DMS79 (cell line): ENCODE measurements at regions not wholly inside any gene's neighbourhood (a gene's known extent, or its start where the extent isn't known, plus 50 kb on each side); places are given as distances from the start of the nearest gene placed in this dataset.
A peak's percentile ranks its signal among the peaks of the same experiment; 100 is the strongest.

ENCODE experiments used
- DNase-seq: peaks from one replicate; lab custom pipeline; 2025; lab: John Stamatoyannopoulos, UW

DNA sequence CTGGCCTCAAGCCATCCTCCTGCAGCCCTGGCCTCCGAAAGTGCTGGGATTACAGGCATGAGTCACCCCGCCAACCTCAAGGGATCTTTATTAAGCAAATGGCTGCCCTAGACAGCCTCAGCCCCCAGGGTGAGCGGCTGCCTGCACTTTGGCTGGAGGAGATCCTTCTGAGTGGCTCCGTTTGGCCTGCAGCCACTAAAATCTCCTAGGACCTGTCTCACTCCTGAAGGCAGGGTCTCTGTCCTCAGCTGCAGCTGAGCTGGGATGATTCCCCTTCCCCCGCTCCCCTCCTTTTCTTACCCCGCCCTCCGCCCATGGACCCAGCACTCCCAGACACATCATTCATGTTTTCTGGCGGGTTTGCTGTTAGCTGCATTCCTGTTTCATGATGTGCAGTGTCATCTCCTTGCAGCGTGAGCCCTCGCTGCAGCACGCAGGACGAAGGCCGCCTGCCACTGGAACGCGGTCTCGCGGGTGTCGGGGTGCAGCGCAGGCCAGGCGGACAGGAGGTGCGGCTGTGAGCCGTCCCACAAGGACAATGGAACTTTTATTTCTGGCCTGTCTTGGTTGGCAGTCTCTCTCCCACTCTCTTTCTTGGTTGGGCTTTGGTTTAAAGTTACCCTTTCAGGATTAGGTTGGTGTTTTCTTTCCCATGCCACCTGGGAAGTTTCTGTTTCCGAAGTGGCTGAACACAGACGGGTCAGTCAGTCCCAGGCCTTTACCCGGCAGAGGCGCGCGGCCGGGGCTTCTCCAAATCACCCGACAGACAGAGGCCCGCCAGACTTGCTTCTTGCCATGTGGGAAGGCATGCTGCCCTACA lies 137.1 kb downstream of the FOXD1 start:
- DNase-seq: peak; percentile 37

DNA sequence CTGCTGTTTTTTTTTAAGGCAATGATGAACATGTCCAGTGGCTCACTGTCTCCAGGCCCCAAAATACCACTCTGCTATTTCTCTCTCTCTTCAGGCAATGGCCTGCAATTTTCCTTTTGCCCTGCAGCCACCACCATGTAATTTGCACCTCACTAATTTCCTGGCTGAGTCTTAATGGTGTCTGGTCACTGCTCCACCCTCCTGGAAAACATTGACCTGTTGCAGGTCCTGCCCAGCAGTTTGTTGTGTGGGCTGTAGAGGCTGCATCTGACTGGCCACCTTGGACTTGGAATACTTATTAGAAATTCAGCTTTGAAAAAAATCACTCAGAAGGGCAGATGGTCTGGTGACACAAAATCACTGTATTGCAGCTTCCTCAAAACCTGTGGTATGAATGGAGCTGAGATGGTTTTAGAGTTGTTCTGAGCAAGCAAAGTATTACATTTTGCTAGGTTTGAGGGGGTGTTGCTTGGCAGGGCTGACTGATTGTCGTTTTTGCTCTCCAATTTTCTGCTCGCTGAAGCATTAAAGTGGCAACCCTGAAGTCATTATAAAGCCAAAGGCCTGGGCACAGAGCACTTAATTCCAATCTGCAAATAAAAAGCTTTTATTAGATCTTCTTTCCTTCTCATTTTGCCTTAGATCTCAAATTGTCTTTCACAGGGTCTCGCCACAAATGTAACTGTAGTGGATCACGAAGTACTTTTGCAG lies 134.8 kb downstream of the TMEM174 start:
- DNase-seq: peak; percentile 87

DNA sequence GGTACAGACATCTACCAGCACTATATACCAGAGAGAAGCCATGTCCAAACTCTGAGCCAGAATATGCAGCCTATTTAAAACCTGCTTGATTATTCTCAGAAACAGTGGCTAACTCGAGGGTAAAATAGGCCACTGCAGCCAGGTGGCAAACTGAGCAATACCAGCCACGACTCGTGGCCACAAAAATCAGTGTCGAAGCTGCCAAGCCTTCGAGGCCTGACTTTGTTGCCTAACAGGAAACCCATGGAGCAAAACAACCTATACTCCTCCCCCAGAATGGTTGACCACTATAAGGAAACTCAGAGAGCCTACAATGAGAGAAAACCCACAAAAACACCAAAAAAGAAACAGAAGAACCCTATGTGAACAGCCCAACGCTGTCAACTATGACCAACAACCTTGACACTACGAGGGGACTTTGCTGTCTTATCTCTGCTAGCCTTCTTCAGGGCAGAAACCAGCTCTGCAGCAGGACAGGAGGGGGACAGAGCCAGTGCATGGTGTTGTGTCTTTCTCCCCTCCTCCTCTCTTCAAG lies 133.8 kb downstream of the TMEM174 start:
- DNase-seq: no peak

DNA sequence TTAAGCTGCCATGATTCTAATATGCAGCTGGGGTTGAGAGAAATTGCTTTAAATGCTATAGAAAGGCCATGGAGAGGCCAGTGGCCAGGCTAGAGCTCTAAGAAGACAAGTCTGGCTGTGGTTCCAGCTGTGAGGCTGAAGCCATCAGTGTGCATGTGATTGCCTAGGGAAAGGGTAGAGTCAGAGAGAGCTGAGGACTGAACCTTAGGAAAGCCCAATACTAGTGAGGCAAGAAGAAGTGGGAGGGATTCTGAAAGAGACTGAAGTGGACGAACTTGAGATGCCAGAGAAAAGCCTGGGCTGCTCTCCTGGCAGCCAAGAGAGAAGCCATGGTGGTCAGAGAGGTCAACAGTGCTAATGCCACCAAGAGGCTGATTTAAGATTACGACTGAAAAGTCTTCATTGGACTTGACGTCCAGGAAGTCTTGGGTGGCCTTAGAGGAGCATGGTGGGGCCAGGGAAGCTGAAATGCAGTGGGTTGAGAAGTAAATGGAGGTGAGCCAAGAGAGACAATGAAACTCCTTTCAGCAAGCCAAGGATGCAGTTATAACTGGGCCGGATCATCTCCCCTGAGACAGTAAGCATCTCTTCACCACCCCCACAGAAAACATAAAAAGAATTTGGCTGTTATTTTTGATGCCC lies 133.2 kb downstream of the TMEM174 start:
- no peak for DNase-seq

DNA sequence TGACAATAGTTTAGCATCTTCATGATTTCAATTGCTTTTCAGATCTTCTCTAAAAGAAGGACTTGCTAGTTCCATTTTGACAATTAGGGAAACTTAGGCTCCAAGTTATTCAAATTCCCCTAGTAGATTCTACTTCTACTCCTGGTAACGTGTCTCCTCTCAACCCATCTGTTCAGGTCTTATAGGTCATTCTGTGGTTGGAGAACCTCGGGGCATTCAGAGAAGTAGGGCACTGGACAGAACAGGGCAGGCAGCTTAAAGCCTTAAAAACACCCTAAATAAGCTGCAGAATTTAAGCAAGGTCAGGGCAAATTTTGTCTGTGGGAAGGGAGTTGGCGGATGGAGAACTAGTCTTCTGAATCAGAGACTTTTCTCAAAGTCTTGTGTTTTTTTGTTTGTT lies 132.4 kb downstream of the TMEM174 start:
- DNase-seq: no peak

DNA sequence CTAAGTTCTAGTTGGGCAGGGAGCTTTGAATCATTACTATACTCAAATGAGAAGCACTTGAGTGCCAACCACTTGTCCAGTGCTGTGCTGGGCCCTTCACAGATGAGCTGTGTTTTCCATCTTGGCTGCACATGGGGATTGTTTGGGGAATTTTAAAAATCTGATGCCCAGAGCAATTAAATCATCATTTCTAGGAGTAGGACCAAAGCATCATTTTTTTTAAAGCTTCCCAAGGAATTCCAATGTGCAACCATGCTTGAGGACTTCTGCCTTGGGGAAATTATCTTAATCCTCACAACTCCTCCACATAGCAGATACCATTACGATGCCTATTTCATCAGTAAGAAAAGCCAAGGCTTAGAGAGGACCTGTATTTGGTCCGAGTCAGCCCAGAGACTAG lies 131.4 kb downstream of the TMEM174 start:
- DNase-seq: no peak

DNA sequence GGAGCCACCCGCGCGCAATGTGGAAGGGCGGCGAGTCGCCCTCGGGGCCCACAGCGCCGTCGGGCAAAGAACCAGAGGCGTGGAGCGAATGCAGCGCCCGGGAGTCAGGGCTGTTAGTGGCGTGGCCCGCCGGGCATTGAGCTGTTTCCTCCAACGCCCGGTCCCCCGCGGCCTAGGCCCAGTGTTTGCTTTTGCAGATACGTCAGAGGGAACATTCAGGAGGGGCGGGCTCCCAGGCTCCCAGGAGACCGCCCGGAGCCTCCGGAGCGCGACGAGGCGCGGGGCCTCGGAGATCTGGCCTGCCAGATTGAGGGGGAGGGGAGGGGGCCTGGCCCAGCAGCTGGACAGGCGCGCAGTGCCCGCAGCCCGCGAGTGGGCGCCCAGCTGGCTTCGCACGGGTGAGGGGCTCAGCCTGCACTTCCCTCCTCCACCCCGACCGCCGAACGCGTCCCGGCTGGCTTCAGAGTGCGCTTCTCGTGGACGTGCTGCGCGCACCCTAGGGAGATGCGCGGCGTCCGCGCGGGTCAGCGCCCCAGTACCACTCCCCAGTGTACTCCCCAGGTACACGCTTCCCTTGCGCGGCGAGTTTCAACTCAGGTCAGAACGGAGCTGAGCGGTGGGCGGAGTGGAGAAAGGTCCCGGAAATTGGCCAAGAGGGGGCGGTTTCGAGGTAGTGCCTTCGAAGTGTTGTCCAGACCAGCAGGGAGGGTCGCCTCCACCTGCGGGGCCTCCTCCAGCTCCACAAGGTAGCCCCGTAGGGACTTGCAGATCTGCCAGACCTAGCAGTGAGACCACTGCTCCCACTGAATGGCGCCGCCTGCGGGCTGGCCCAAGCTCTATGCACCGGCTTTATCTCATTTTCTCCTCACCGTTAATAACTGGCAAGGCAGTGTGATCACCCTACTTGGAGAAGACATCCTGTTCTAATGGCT lies 130.4 kb downstream of the TMEM174 start:
- DNase-seq: no peak

DNA sequence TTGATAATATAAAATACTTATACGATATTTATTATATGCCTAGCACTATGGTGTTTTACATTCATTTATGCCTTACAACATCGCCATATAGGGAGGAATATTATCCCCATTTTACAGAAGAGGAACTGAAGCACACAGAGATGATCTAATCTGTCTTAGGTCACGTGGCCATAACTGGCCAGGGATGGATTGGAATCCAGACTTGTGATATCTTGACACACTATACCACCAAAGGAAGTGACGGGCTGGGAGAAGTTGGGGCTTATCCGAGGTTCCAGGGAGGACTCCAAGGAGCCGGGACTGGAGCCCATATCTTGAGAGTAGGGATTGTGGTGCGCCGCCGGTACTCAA lies 129.8 kb downstream of the TMEM174 start:
- no peak for DNase-seq

DNA sequence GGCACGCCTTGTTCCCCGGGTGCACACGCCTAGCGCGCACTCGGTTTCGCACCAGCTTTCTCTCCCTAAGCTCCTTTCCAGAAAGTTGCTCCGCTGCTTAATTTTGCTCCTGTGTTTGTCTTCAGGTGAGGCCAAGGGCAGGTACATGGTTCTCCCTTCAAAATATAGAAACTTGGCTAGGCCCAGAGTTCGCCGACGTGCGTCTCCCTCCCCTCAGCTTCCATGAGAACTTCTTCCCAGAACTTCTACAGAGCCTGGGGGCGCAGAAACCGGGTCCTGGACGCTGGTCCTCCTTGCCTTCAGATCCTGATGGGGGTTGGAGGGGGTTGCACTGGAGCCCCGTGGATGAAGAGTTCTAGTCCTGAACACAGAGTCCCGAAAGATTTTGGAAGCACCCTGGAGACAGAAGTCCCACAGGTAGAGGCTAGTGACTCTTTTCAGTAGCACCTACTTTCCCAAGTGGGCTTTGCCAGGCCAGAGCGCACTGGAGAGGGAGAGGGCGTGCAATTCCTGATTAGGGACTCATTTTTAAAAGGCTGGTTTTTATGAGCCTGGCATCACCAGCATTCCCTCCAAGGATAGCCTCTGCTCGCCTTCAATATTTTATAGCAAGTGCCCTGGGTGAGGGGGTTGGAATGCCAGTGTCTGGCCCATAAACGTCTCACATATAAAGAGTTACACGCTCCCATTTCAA lies 128.4 kb downstream of the TMEM174 start:
- no peak for DNase-seq

DNA sequence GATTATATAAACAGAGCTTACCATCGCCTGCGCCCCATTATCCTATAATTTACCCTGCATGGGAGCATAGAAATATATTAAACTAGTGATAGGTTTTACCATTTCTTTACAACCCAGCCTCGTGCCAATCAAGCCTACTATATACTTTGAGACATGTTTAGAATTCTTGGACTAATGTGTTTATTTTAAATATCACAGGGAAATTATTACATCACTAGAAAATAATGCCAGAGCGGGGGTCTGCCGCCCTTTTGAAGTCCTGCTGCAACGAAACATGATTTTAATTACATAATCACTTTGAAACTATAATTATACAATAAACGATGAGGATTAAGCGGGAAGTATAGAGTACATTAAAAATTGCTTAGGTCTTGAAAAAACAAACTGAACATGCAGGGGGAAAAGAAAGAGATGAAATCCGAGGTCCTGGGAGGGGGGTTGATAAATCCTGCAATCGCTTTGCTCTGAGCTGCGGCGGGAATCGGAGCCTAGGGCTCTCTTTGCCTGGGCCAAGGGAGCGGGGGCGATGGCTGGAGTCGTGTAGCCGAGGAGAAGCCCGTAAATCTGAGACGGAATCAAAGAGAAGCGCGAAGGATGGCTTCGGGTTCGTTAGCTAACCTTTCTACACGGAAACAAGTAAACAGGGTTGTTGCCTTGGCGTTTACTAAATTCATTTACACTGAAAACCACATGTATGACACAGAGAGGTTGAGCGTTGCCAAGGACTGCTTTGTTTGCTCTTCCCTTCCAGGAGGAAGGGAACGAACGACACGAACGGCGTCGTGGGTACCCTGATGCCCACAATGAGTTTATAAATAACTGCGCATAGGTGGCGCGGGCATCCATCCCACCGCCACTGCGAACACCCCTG lies 127.6 kb downstream of the TMEM174 start:
- DNase-seq: no peak

DNA sequence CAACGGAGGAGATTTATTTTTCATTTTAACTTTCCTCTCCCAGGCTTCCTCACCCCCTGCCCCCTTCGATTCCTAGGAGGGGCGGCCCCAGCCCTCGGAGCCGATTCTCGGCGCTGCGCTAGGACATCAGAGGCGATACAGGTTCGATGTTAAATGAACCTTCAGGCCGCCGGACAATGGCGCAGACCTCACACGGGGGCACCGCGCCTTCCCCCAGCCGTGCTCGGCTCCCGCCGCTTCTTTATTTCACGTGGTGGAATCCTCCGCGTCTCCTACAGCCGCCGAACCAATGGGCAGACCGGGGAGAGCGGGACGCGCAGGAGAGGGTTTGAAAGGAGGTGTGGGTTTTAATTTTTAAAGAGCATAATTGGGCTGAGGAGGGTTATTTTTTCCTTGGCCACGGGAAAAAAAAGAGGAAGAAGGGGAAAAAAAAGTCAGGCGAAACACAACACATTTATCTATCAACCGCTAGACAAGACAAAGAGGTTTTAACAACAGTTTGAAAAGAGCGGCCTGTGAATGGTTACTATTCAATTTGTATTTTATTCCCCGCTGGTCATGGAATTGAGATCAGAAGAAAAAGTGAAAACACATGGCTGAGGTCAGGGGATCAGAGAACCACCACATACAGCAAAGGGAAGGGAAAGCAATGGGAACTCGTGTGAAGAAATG lies 126.8 kb downstream of the TMEM174 start:
- no peak for DNase-seq

DNA sequence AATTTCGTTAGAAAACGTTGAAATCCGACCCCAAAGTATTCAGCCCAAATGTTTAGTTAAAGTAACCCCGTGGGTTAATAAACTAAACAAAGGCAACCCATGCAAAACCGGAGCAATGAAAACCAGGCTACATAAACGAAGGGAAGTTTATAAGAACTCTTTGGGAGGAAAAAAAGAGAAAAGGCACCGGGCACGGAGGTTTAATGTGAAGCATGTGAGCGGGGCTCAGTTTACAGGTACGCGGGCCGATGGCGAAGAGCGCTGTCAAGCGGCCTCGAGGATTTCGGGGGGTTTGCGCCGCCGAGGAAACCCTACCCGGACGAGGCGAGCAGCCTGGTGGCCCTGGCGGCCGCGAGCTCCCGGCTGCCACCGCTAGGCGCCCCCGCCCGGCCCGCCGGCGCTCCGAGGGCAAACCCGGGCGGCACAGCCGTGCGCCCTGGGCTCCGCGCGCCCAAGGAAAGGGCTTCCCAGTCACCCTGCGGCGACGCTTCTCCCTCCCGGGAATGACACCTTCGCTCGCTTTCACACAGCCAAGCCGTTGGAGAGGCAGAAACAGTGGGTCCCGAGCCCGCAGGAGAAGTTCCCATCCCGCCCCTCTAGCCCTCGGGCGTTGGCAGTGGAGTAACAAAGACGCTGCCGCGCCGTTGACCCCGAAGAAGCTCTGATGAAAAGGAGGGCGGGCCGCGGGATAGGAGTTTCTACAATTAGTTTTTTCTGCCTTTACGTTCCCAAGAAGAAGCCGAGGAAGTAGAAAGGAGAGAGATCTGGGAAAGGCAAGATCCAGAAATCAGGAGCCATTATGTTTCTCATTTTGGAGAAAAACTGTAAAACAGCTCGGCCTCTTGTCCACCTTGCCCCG lies 126.0 kb downstream of the TMEM174 start:
- no peak for DNase-seq

DNA sequence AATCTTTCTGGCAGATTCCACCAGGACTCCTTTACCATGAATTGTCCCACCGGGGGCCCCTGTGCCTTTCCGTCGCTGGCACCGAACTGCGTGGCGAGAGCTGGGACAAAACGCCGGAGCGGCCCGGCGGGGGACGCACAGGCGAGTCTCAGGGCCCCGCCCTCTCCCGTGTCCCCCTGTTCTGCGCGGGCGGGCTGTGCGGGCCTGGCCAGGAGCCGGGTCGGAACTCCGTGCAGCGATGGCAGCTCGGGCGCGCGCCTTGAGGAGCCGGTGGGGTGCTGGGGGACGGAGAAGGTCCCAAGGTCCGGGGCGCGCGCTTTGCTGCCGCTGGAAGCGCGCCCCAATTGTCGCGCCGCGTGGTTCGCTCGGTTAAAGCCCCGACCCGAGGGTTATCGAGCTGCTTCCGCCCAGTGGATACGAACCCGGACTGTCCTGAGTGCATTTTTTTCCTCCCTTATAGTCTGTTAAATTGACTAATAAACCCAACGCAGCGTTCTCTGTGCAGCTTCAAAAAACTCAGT lies 125.3 kb downstream of the TMEM174 start:
- no peak for DNase-seq

DNA sequence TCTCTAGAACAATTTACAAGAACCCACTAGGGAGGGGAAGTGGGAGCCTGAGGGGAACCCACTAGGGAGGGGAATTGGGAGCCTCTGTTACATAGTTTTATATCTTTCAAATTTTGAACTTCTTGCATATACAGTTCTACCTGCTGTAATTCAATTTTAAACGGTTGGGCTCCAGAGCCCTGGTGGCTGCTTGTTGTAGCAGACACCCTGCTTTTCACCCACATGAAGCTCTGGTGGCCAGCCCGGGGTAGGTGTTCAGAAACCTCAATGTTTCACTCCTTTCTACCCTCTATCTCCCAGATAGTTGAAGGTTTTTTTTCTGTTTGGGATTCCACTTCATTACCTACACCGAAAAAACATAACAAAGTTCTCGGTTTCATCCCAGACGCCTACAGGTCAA lies 124.4 kb downstream of the TMEM174 start:
- DNase-seq: no peak

DNA sequence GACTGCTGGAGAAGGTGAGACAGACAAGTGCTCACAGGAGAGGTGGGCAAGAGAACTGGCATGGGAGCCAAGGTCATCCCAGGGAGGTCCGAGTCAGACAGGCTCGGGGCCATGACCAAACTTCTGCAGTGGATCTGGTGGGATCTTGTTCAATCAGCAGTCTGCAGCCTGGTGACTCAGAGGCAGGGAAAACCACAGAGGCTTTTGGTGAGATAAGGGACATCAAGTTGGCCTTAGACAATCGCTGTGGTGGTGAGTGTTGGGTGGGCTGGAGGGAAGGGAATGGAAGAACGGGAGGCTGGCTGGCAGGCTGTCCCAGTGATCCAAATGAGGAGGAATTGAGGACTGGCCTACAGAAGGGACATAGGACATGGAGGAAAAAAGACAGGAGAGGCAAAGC lies 123.8 kb downstream of the TMEM174 start:
- DNase-seq: no peak

DNA sequence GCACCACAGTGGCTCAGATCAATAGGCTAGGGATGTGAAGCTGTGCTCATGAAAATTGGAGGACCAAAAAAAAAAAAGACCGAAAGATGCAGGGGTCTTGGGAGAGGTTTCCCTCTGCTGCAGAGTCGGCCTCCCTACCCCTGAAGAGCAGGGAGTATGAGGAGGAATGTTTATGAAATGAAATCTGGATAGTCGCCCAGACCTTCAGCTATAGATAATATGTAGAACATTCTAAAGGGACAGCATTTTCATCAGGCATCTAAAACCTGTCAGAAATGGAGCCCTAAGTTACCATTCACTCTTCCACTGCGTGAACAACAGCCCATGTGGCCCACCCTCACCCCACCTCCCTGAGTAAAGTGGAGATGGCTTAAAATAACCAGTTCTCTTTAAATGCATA lies 122.9 kb downstream of the TMEM174 start:
- DNase-seq: no peak

DNA sequence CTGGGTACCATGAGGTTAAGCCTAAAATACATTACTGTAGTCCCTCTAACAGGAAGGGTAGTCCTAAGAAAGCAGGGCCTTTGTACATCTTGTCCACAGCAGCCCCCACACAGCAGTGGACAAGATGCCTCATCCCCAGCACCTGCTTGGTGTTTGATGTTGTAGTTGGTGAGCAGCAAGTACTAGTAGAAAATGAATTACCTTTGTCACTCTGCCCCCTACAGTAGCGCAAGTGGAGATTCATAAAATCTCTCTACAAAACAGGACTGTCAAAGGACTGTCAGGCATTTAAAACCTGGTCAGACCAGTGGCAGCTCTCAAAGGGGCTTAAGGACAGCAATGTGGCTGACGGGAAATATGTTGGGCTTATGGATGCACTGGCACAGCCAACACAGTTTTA lies 122.5 kb downstream of the TMEM174 start:
- DNase-seq: no peak

DNA sequence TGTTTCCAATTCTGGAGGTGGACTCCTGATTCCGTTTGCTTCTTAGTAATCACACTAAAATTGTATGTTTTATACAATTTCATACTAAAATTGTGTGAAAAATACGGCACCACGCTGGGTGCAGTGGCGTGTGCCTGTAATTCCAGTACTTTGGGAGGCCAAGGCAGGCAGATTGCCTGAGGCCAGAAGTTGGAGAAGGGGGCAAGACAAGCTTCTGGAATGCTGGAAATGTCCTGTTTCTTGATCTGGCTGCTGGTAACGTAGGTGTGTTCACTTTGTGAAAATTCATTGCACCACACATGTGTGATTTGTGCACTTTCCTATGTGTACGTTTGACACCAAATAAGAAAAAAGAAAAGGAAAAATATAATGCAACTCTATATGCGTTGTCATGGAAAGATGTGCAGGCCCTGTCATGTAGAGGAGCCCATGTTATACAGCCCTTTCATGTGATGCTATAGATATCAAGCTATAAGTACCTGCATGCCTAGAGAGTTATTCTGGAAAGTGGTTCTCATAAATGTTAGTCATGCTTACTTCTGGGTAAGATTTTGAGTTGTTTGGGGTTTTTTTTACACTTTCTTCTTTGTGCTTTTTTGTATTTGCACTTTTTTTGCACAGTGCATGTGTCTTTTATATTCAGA lies 119.9 kb downstream of the TMEM174 start:
- no peak for DNase-seq
